T-cell (primary cell): ENCODE measurements at regions not wholly inside any gene's neighbourhood (a gene's known extent, or its start where the extent isn't known, plus 50 kb on each side); places are given as distances from the start of the nearest gene placed in this dataset.
"Not testable (repeated sequence)": the region's sequence is repeated elsewhere in the genome, so short reads cannot be mapped to it uniquely, and the experiment has no call there.

ENCODE experiments used
- ATAC-seq, 4 experiments: fragments of 200-7000 bp in 3 of 4; fragments of 150-1000 bp in 1 of 4; cut with Tn5 transposase; replicated peaks in 1 of 4; 1 replicate in 3 of 4; 2 replicates in 1 of 4; pipeline ENCODE4 v1.10.0; 2021; ENCODE audit warnings: moderate library complexity in 3 of 4, mild to moderate bottlenecking in 2 of 4, moderate number of reproducible peaks in 1 of 4
- CTCF ChIA-PET, 2 donors: fragments of 300-600 bp; sonication (Branson Sonifier 250); formaldehyde crosslinking; loops; one replicate each; lab custom pipeline; 2022; ENCODE audit warnings: antibody characterized with exemption in 2 of 2; lab: Charles Lee
- POLR2A ChIA-PET, 2 donors: fragments of 300-600 bp; sonication (Branson Sonifier 250); formaldehyde crosslinking; loops; one replicate each; lab custom pipeline; 2022; ENCODE audit warnings: antibody characterized with exemption in 2 of 2; lab: Charles Lee
- DNase-seq, 35 experiments: peaks; one replicate each; pipeline versions ENCODE4 v3.0.0 to v3.0.0-alpha.2; 2013 to 2023
- H3K27ac ChIP-seq: one replicate; pipeline ENCODE4 v1.5.1; 2013; ENCODE audit warnings: low read length
- H3K27me3 ChIP-seq, 2 experiments: replicated peaks in 1 of 2; 1 replicate in 1 of 2; 2 replicates in 1 of 2; pipeline versions ENCODE4 v1.6.1 to v1.7.0; 2013; ENCODE audit warnings: low read length in 1 of 2, mixed read lengths in 1 of 2; ENCODE audit not compliant: control insufficient read depth in 2 of 2, insufficient read depth in 2 of 2; ENCODE audit errors: extremely low read depth in 1 of 2
- H3K36me3 ChIP-seq, 2 donors: 1 replicate in 1 of 2; 2 replicates in 1 of 2; pipeline versions ENCODE4 v1.6.1 to v1.7.0; 2013; ENCODE audit warnings: low read length in 1 of 2; ENCODE audit not compliant: control insufficient read depth in 2 of 2, insufficient read depth in 1 of 2; ENCODE audit errors: extremely low read depth in 1 of 2
- H3K4me1 ChIP-seq, 2 experiments: 1 replicate in 1 of 2; 2 replicates in 1 of 2; pipeline versions ENCODE4 v1.6.1 to v1.7.0; 2013; ENCODE audit warnings: low read length in 2 of 2, mixed read lengths in 1 of 2; ENCODE audit not compliant: insufficient read depth in 2 of 2, control insufficient read depth in 1 of 2; ENCODE audit errors: extremely low read depth in 1 of 2
- H3K4me3 ChIP-seq, 2 donors: 1 replicate in 1 of 2; 2 replicates in 1 of 2; pipeline versions ENCODE4 v1.5.1 to v1.7.0; 2013; ENCODE audit warnings: mild to moderate bottlenecking in 2 of 2, low read length in 1 of 2, moderate library complexity in 1 of 2; ENCODE audit not compliant: control insufficient read depth in 1 of 2; ENCODE audit errors: extremely low read depth in 1 of 2
- H3K9me3 ChIP-seq: 2 replicates; pipeline ENCODE4 v1.7.0; 2013
- H3K27ac Mint-ChIP-seq, 2 donors: one replicate each; pipeline ENCODE4 v1.8.0; 2020 to 2021; ENCODE audit warnings: mild to moderate bottlenecking in 2 of 2, mixed read lengths in 2 of 2
- H3K27me3 Mint-ChIP-seq, 2 donors: one replicate each; pipeline ENCODE4 v1.8.0; 2021 to 2022; ENCODE audit warnings: mixed read lengths in 2 of 2
- H3K36me3 Mint-ChIP-seq: one replicate; pipeline ENCODE4 v1.8.0; 2021; ENCODE audit warnings: mixed read lengths
- H3K4me1 Mint-ChIP-seq, 3 donors: one replicate each; pipeline ENCODE4 v1.8.0; 2020 to 2022; ENCODE audit warnings: mixed read lengths in 3 of 3, mild to moderate bottlenecking in 1 of 3
- H3K4me3 Mint-ChIP-seq, 3 donors: one replicate each; pipeline ENCODE4 v1.8.0; 2020 to 2022; ENCODE audit warnings: mild to moderate bottlenecking in 3 of 3, mixed read lengths in 3 of 3, moderate library complexity in 3 of 3
- H3K9me3 Mint-ChIP-seq, 3 donors: one replicate each; pipeline ENCODE4 v1.8.0; 2020 to 2022; ENCODE audit warnings: mixed read lengths in 3 of 3
- WGBS: methylation state at CpG from one replicate; pipeline ENCODE4 v1.1.5; 2013; ENCODE audit warnings: missing lambda C conversion rate; ENCODE audit not compliant: insufficient coverage; 5-methylcytosine and 5-hydroxymethylcytosine counted together

- Histone ChIP-seq H3K36me3 (no peaks in the 10 kb centered on the region), H3K27ac (no peak overlapping the region), H3K4me3 (no peak overlapping the region), H3K9me3 (no peaks in the 10 kb centered on the region), H3K27me3 (peaks cover 0 to 3% of the 10 kb centered on the region in 2 experiments), H3K4me1 (no peaks in the 10 kb centered on the region)
- H3K27me3 Mint-ChIP-seq = peaks cover 16 to 24% of the 10 kb centered on the region in 2 donors
- no peaks in the 10 kb centered on the region for H3K36me3 Mint-ChIP-seq
- CTCF ChIA-PET = no interaction called here
- ATAC-seq = no peak
- 100% methylated on average over 1 of the region's 3 CpGs for WGBS
- no peak overlapping the region for H3K27ac Mint-ChIP-seq
- no peak overlapping the region for H3K4me3 Mint-ChIP-seq
- no peaks in the 10 kb centered on the region for H3K9me3 Mint-ChIP-seq
- POLR2A ChIA-PET = no interaction called here
- peak in 14 of 35 experiments; percentile 1 to 36 (median 6) for DNase-seq
- peaks cover 0 to 14% (median 0%) of the 10 kb centered on the region in 3 donors for H3K4me1 Mint-ChIP-seq
Observed at GRCh38 chr10:84008878-84009277, 130.4 kb upstream of the GHITM start.

- no peak for ATAC-seq
- H3K4me1 Mint-ChIP-seq = peaks cover 0 to 17% (median 0%) of the 10 kb centered on the region in 3 donors
- Histone ChIP-seq H3K27me3 (peaks cover 0 to 11% of the 10 kb centered on the region in 2 experiments), H3K4me3 (no peak overlapping the region), H3K36me3 (no peaks in the 10 kb centered on the region), H3K4me1 (no peaks in the 10 kb centered on the region), H3K27ac (no peak overlapping the region), H3K9me3 (no peaks in the 10 kb centered on the region)
- no peak overlapping the region for H3K27ac Mint-ChIP-seq
- H3K4me3 Mint-ChIP-seq = no peak overlapping the region
- peaks cover 27 to 40% of the 10 kb centered on the region in 2 donors for H3K27me3 Mint-ChIP-seq
- CTCF ChIA-PET = no interaction called here
- H3K9me3 Mint-ChIP-seq = no peaks in the 10 kb centered on the region
- WGBS = no CpG with 5 or more reads among the region's 2 CpGs
- DNase-seq = no peak
- POLR2A ChIA-PET = no interaction called here
- H3K36me3 Mint-ChIP-seq = no peaks in the 10 kb centered on the region
Observed at GRCh38 chr10:84012431-84012830, 126.9 kb upstream of the GHITM start.

- Mint-ChIP-seq H3K27ac (peak overlapping the region in 1 of 2 donors; percentile 57), H3K4me1 (peaks cover 0 to 17% (median 0%) of the 10 kb centered on the region in 3 donors), H3K36me3 (no peaks in the 10 kb centered on the region), H3K27me3 (peaks cover 29 to 42% of the 10 kb centered on the region in 2 donors), H3K9me3 (no peaks in the 10 kb centered on the region), H3K4me3 (no peak overlapping the region)
- Histone ChIP-seq H3K9me3 (no peaks in the 10 kb centered on the region), H3K4me3 (no peak overlapping the region), H3K4me1 (no peaks in the 10 kb centered on the region), H3K36me3 (no peaks in the 10 kb centered on the region), H3K27me3 (peaks cover 0 to 11% of the 10 kb centered on the region in 2 experiments), H3K27ac (no peak overlapping the region)
- ATAC-seq = no peak
- no CpG with 5 or more reads among the region's 2 CpGs for WGBS
- ChIA-PET POLR2A (no interaction called here), CTCF (no interaction called here)
- DNase-seq = no peak
Observed at GRCh38 chr10:84012831-84013458, 126.4 kb upstream of the GHITM start.

GRCh38 chr10:84015877-84016595 is 123.3 kb upstream of the GHITM start:
- no CpG with 5 or more reads among the region's 6 CpGs for WGBS
- no peaks in the 10 kb centered on the region for H3K36me3 Mint-ChIP-seq
- Histone ChIP-seq H3K4me3 (no peak overlapping the region), H3K27me3 (peaks cover 0 to 11% of the 10 kb centered on the region in 2 experiments), H3K9me3 (no peaks in the 10 kb centered on the region), H3K4me1 (peaks cover 0 to 8% of the 10 kb centered on the region in 2 experiments), H3K27ac (no peak overlapping the region), H3K36me3 (no peaks in the 10 kb centered on the region)
- no peak overlapping the region for H3K27ac Mint-ChIP-seq
- ChIA-PET CTCF (no interaction called here), POLR2A (no interaction called here)
- ATAC-seq (no peak), DNase-seq (no peak)
- peaks cover 0 to 28% (median 0%) of the 10 kb centered on the region in 3 donors for H3K4me1 Mint-ChIP-seq
- no peak overlapping the region for H3K4me3 Mint-ChIP-seq
- peaks cover 27 to 41% of the 10 kb centered on the region in 2 donors for H3K27me3 Mint-ChIP-seq
- H3K9me3 Mint-ChIP-seq = peaks cover 0 to 2% (median 1%) of the 10 kb centered on the region in 3 donors

GRCh38 chr10:84018826-84019225 is 120.5 kb upstream of the GHITM start:
- H3K4me3 ChIP-seq = no peak overlapping the region
- H3K27ac Mint-ChIP-seq = no peak overlapping the region
- DNase-seq = no peak
- POLR2A ChIA-PET = no interaction called here
- H3K9me3 Mint-ChIP-seq = peaks cover 0 to 16% (median 13%) of the 10 kb centered on the region in 3 donors
- peaks cover 0 to 11% of the 10 kb centered on the region in 2 experiments for H3K27me3 ChIP-seq
- H3K9me3 ChIP-seq = no peaks in the 10 kb centered on the region
- H3K27ac ChIP-seq = no peak overlapping the region
- no peaks in the 10 kb centered on the region for H3K36me3 ChIP-seq
- peaks cover 0 to 8% of the 10 kb centered on the region in 2 experiments for H3K4me1 ChIP-seq
- peaks cover 21 to 31% of the 10 kb centered on the region in 2 donors for H3K27me3 Mint-ChIP-seq
- no peak overlapping the region for H3K4me3 Mint-ChIP-seq
- CTCF ChIA-PET = interaction anchor here in 1 of 2 donors (1.0 kb wide), 1 partner anchor 8 kb away, joined by 5 read pairs; no protein-coding TSS in a partner anchor
- WGBS = 85% methylated on average over 3 of the region's 3 CpGs
- H3K4me1 Mint-ChIP-seq = peaks cover 0 to 15% (median 0%) of the 10 kb centered on the region in 3 donors
- H3K36me3 Mint-ChIP-seq = no peaks in the 10 kb centered on the region
- ATAC-seq = no peak

GRCh38 chr10:84019854-84020458 is 119.4 kb upstream of the GHITM start:
- H3K27me3 ChIP-seq, H3K27ac ChIP-seq, H3K4me3 Mint-ChIP-seq, H3K36me3 ChIP-seq, H3K4me3 ChIP-seq, ATAC-seq, H3K9me3 ChIP-seq, POLR2A ChIA-PET, CTCF ChIA-PET, H3K4me1 ChIP-seq, H3K36me3 Mint-ChIP-seq: not testable (repeated sequence)
- peaks cover 0 to 12% (median 0%) of the 10 kb centered on the region in 3 donors for H3K4me1 Mint-ChIP-seq
- peaks cover 16 to 26% of the 10 kb centered on the region in 2 donors for H3K27me3 Mint-ChIP-seq
- peak in 1 of 35 experiments; percentile 15 for DNase-seq
- 85% methylated on average over 3 of the region's 9 CpGs for WGBS
- peak overlapping the region; percentile 24 to 74 for H3K27ac Mint-ChIP-seq
- H3K9me3 Mint-ChIP-seq = peaks cover 4 to 27% (median 19%) of the 10 kb centered on the region in 3 donors
